GM12865 (cell line): ENCODE measurements at regions not wholly inside any gene's neighbourhood (a gene's known extent, or its start where the extent isn't known, plus 50 kb on each side); places are given as distances from the start of the nearest gene placed in this dataset.

Experiments
- DNase-seq: peaks from one replicate; pipeline ENCODE4 v3.0.0; 2010; ENCODE audit warnings: low read depth
- H3K4me3 ChIP-seq: 2 replicates; pipeline ENCODE4 v1.5.1; 2011; ENCODE audit warnings: mild to moderate bottlenecking, low read depth, low read length, control low read depth
- CTCF ChIP-seq: IDR thresholded peaks from 2 replicates; pipeline ENCODE4 v1.5.1; 2011; ENCODE audit warnings: low read length, control low read depth, low read depth, inconsistent platforms; ENCODE audit not compliant: insufficient read depth; ENCODE audit errors: missing control alignments

- TF ChIP-seq CTCF = no peak
- H3K4me3 ChIP-seq = no peak overlapping the region
- no peak for DNase-seq
These were observed 385.1 kb downstream of the DTWD2 start for GRCh38 chr5:118603278-118603677.

- no peak for TF ChIP-seq CTCF
- no peak overlapping the region for H3K4me3 ChIP-seq
- no peak for DNase-seq
These were observed 390.0 kb downstream of the DTWD2 start for GRCh38 chr5:118598311-118598710.

GRCh38 chr5:118597543-118597942, 390.8 kb downstream of the DTWD2 start:
- no peak for TF ChIP-seq CTCF
- no peak for DNase-seq
- H3K4me3 ChIP-seq = no peak overlapping the region

GRCh38 chr5:118596255-118596654, 392.1 kb downstream of the DTWD2 start:
- DNase-seq = no peak
- no peak overlapping the region for H3K4me3 ChIP-seq
- no peak for TF ChIP-seq CTCF

- H3K4me3 ChIP-seq = no peak overlapping the region
- DNase-seq = peak; percentile 18
- peak; percentile 22 for TF ChIP-seq CTCF
These were observed 395.4 kb downstream of the DTWD2 start for GRCh38 chr5:118593003-118593328.

- TF ChIP-seq CTCF = no peak
- no peak for DNase-seq
- H3K4me3 ChIP-seq = no peak overlapping the region
These were observed 395.9 kb downstream of the DTWD2 start for GRCh38 chr5:118592229-118593002.

GRCh38 chr5:118590806-118591205, 397.5 kb downstream of the DTWD2 start:
- H3K4me3 ChIP-seq = no peak overlapping the region
- no peak for DNase-seq
- TF ChIP-seq CTCF = no peak
